ENCODE measurements at regions not wholly inside any gene's neighbourhood (a gene's known extent, or its start where the extent isn't known, plus 50 kb on each side); places are given as distances from the start of the nearest gene placed in this dataset.

GRCh38 chr13:73262862-73263627, 204.2 kb downstream of the KLF5 start:
- Histone ChIP-seq H3K9me3 (ENCODE audit: control insufficient read depth, insufficient read depth, low read depth, low read length) (no peaks in the 10 kb centered on the region), H3K4me3 (ENCODE audit: low read depth, low read length) (no peak overlapping the region), H3K4me1 (ENCODE audit: control insufficient read depth, insufficient read depth, low read length) (no peaks in the 10 kb centered on the region), H3K36me3 (ENCODE audit: control insufficient read depth in 2 of 2, insufficient read depth in 1 of 2, low read length in 2 of 2) (no peaks in the 10 kb centered on the region), H3K27ac (ENCODE audit: extremely low read depth, low read depth, low read length) (no peak overlapping the region)
- ChIA-PET POLR2A (no interaction called here), CTCF (no interaction called here)
- no peak for TF ChIP-seq ZNF518A (tag by site-specific recombination; conservative IDR thresholded peaks at IDR 0.05; ENCODE audit: low read depth)
- TF ChIP-seq ZNF777 (tag by site-specific recombination; IDR thresholded peaks at IDR 0.05; ENCODE audit: borderline replicate concordance): no peak
- no peak for TF ChIP-seq SCRT1 (tag by site-specific recombination; IDR thresholded peaks at IDR 0.05; ENCODE audit: borderline replicate concordance)
- no peak for TF ChIP-seq ZFP69B (tag by site-specific recombination; IDR thresholded peaks at IDR 0.05)
- no peak for TF ChIP-seq ZNF354C (tag by site-specific recombination; IDR thresholded peaks at IDR 0.05; ENCODE audit: borderline replicate concordance, low read depth)

GRCh38 chr13:73261739-73262216, 203.0 kb downstream of the KLF5 start:
- TF ChIP-seq ZBTB44 (tag by site-specific recombination; IDR thresholded peaks at IDR 0.05): peak; percentile 74
- TF ChIP-seq ZNF518A (tag by site-specific recombination; conservative IDR thresholded peaks at IDR 0.05; ENCODE audit: low read depth): no peak
- ChIA-PET POLR2A (no interaction called here), CTCF (no interaction called here)
- no peak overlapping the region for H3K27ac ChIP-seq (ENCODE audit: extremely low read depth, low read depth, low read length)
- H3K36me3 ChIP-seq (ENCODE audit: control insufficient read depth in 2 of 2, insufficient read depth in 1 of 2, low read length in 2 of 2): no peaks in the 10 kb centered on the region
- H3K4me3 ChIP-seq (ENCODE audit: low read depth, low read length): no peak overlapping the region
- H3K4me1 ChIP-seq (ENCODE audit: control insufficient read depth, insufficient read depth, low read length): no peaks in the 10 kb centered on the region
- H3K9me3 ChIP-seq (ENCODE audit: control insufficient read depth, insufficient read depth, low read depth, low read length): no peaks in the 10 kb centered on the region

All from HEK293 (cell line).